Adrenal gland (tissue), 9 donors: ENCODE measurements at regions not wholly inside any gene's neighbourhood (a gene's known extent, or its start where the extent isn't known, plus 50 kb on each side); places are given as distances from the start of the nearest gene placed in this dataset.

Experiments
- DNase-seq, 7 donors: peaks; one replicate each; pipeline ENCODE4 v3.0.0-alpha.2; 2019 to 2020
- H3K27ac ChIP-seq, 5 donors: fragments of 200-600 bp; sonication (generic) in 4 of 5; 1 replicate in 3 of 5; 2 replicates in 2 of 5; pipeline versions ENCODE4 v1.5.1 to v1.8.0; 2016 to 2020; ENCODE audit warnings: mild to moderate bottlenecking in 1 of 5
- H3K27me3 ChIP-seq: fragments of 200-600 bp; 2 replicates; pipeline ENCODE4 v1.8.0; 2021
- H3K36me3 ChIP-seq, 2 donors: fragments of 200-600 bp; replicated peaks in 1 of 2; 1 replicate in 1 of 2; 2 replicates in 1 of 2; pipeline versions ENCODE4 v1.5.1 to v1.8.0; 2018 to 2022
- H3K4me1 ChIP-seq, 2 donors: fragments of 200-600 bp; replicated peaks in 1 of 2; 1 replicate in 1 of 2; 2 replicates in 1 of 2; pipeline versions ENCODE4 v1.5.1 to v1.8.0; 2018 to 2021
- H3K4me3 ChIP-seq, 4 donors: fragments of 200-600 bp; sonication (generic) in 3 of 4; one replicate each; pipeline ENCODE4 v1.5.1; 2016 to 2018
- H3K9me3 ChIP-seq, 3 donors: fragments of 200-600 bp; sonication (generic) in 1 of 3; replicated peaks in 1 of 3; 1 replicate in 2 of 3; 2 replicates in 1 of 3; pipeline versions ENCODE4 v1.5.1 to v1.8.0; 2016 to 2021
- CTCF ChIP-seq, 6 experiments: fragments of 450-650 bp in 4 of 6; fragments of 200-600 bp in 2 of 6; sonication (generic) in 1 of 6; IDR thresholded peaks; 1 replicate in 5 of 6; 2 replicates in 1 of 6; pipeline versions ENCODE4 v1.5.1 to v1.8.0; 2016 to 2021; ENCODE audit warnings: antibody characterized with exemption in 6 of 6, mild to moderate bottlenecking in 2 of 6, moderate library complexity in 1 of 6
- POLR2A ChIP-seq, 2 donors: fragments of 450-650 bp; IDR thresholded peaks; one replicate each; pipeline ENCODE4 v1.6.1; 2017; ENCODE audit warnings: antibody characterized with exemption in 2 of 2, mild to moderate bottlenecking in 2 of 2, moderate library complexity in 1 of 2
- WGBS, 4 donors: extraction: QIAGEN DNeasy Blood & Tissue Kit in 2 of 4; methylation state at CpG; one replicate each; pipeline versions ENCODE4 v1.1.5 to v1.1.7; 2013 to 2017; 5-methylcytosine and 5-hydroxymethylcytosine counted together
- intact Hi-C, 2 donors: fragments of 100-400 bp; cut with DNase I; formaldehyde crosslinking; loops; one replicate each; pipeline versions ENCODE4 v1.14.1 to v1.15.0; 2022 to 2023
- donor health status: healthy with polysubstance abuse.
- donor health status: Bipolar disorder and iron deficiency.
- donor health status: DM: yes; HTN: yes; CAD: no.
- donor health status: DM: no; HTN: no; CAD: no.
- donor health status: DM: no; HTN: no; CAD: no.

- DNase-seq: no peak
- intact Hi-C loops: no loop called here
Observed at GRCh38 chr9:87070336-87070735, 123.0 kb upstream of the GAS1 start.

GRCh38 chr9:87071473-87071872 is 124.2 kb upstream of the GAS1 start:
- H3K9me3 ChIP-seq: no peaks in the 10 kb centered on the region
- no peak overlapping the region for H3K27ac ChIP-seq
- H3K4me1 ChIP-seq: no peaks in the 10 kb centered on the region
- no peaks in the 10 kb centered on the region for H3K36me3 ChIP-seq
- 75 to 94% (median 91%) methylated on average over 3 of the region's 3 CpGs for WGBS, 4 donors
- intact Hi-C loops: no loop called here
- no peaks in the 10 kb centered on the region for H3K27me3 ChIP-seq
- DNase-seq: no peak
- TF ChIP-seq POLR2A (IDR thresholded peaks at IDR 0.05) (no peak), CTCF (IDR thresholded peaks at IDR 0.05) (no peak)
- H3K4me3 ChIP-seq: no peak overlapping the region

More at GRCh38 chr9:87070336-87070735, 123.0 kb upstream of the GAS1 start:
- TF ChIP-seq CTCF (IDR thresholded peaks at IDR 0.05) (no peak), POLR2A (IDR thresholded peaks at IDR 0.05) (no peak)
- H3K36me3 ChIP-seq: no peaks in the 10 kb centered on the region
- 84 to 97% (median 88%) methylated on average over 3 of the region's 3 CpGs for WGBS, 4 donors
- no peaks in the 10 kb centered on the region for H3K9me3 ChIP-seq
- no peak overlapping the region for H3K27ac ChIP-seq
- no peak overlapping the region for H3K4me3 ChIP-seq
- no peaks in the 10 kb centered on the region for H3K27me3 ChIP-seq
- H3K4me1 ChIP-seq: no peaks in the 10 kb centered on the region

- WGBS, 4 donors: 76 to 87% (median 84%) methylated on average over 6 of the region's 6 CpGs
- Histone ChIP-seq H3K27me3 (no peaks in the 10 kb centered on the region), H3K4me1 (no peaks in the 10 kb centered on the region), H3K27ac (no peak overlapping the region), H3K9me3 (no peaks in the 10 kb centered on the region), H3K36me3 (no peaks in the 10 kb centered on the region), H3K4me3 (no peak overlapping the region)
- no peak for DNase-seq
- intact Hi-C loops: no loop called here
- TF ChIP-seq CTCF (IDR thresholded peaks at IDR 0.05) (no peak), POLR2A (IDR thresholded peaks at IDR 0.05) (no peak)
Observed at GRCh38 chr9:87073692-87074091, 126.4 kb upstream of the GAS1 start.

GRCh38 chr9:87075537-87075936 is 128.2 kb upstream of the GAS1 start:
- TF ChIP-seq CTCF (IDR thresholded peaks at IDR 0.05) (no peak), POLR2A (IDR thresholded peaks at IDR 0.05) (no peak)
- intact Hi-C loops: no loop called here
- H3K27me3 ChIP-seq: no peaks in the 10 kb centered on the region
- DNase-seq: no peak
- no peak overlapping the region for H3K4me3 ChIP-seq
- H3K4me1 ChIP-seq: no peaks in the 10 kb centered on the region
- H3K36me3 ChIP-seq: no peaks in the 10 kb centered on the region
- 84 to 100% (median 92%) methylated on average over 3 of the region's 3 CpGs for WGBS, 4 donors
- H3K27ac ChIP-seq: no peak overlapping the region
- H3K9me3 ChIP-seq: no peaks in the 10 kb centered on the region
